HepG2 (cell line): ENCODE measurements at regions not wholly inside any gene's neighbourhood (a gene's known extent, or its start where the extent isn't known, plus 50 kb on each side); places are given as distances from the start of the nearest gene placed in this dataset.

ENCODE experiments used
- ATAC-seq: fragments of 200-7000 bp; cut with Tn5 transposase; 3 replicates; pipeline ENCODE4 v1.9.1; 2020; ENCODE audit warnings: mild to moderate bottlenecking, moderate library complexity
- BruUV-seq: library from RNA; stranded (reverse); fragments of 400-500 nt; replicated peaks from 2 replicates; lab custom pipeline; 2021; lab: Mats Ljungman, UMichigan
- CTCF ChIA-PET: fragments of 300-600 bp; formaldehyde crosslinking; extraction: SDS; loops from one replicate; lab custom pipeline; 2021; ENCODE audit warnings: low total read pairs, inconsistent platforms, low intra/inter-chr PET ratio; lab: Yijun Ruan, JAX
- POLR2A ChIA-PET: fragments of 350-600 bp; sonication (Branson Sonifier 250); formaldehyde crosslinking; loops from one replicate; lab custom pipeline; 2020; ENCODE audit warnings: antibody characterized with exemption, inconsistent platforms; lab: Yijun Ruan, JAX
- DNase-seq: peaks from one replicate; pipeline ENCODE4 v3.0.0-alpha.2; 2015; ENCODE audit warnings: low spot score
- FAIRE-seq: peaks from 3 replicates; lab custom pipeline; 2011; peaks lifted over from hg19 to GRCh38; lab: Jason Lieb, UNC
- H2AFZ ChIP-seq: one replicate; pipeline ENCODE4 v1.6.1; 2011; ENCODE audit warnings: low read length, inconsistent platforms
- H3K27ac ChIP-seq: fragments of 300-600 bp; 3 replicates; pipeline ENCODE4 v1.8.0; 2011; ENCODE audit warnings: mixed run types, mild to moderate bottlenecking, mixed read lengths, low read length, inconsistent platforms; ENCODE audit not compliant: insufficient read depth; ENCODE audit errors: extremely low read length
- H3K27me3 ChIP-seq, 2 experiments: fragments of 200-600 bp in 1 of 2; 2 replicates in 1 of 2; 3 replicates in 1 of 2; pipeline versions ENCODE4 v1.6.0 to v1.8.0; 2011; ENCODE audit warnings: low read length in 2 of 2, mild to moderate bottlenecking in 2 of 2, moderate library complexity in 2 of 2, inconsistent platforms in 1 of 2; ENCODE audit not compliant: insufficient read depth in 2 of 2, control insufficient read depth in 1 of 2
- H3K36me3 ChIP-seq, 2 experiments: fragments of 200-600 bp in 1 of 2; replicated peaks in 1 of 2; 2 replicates in 1 of 2; 3 replicates in 1 of 2; pipeline versions ENCODE4 v1.5.1 to v1.8.0; 2011; ENCODE audit warnings: low read length in 2 of 2, inconsistent platforms in 1 of 2; ENCODE audit not compliant: insufficient read depth in 2 of 2, control insufficient read depth in 1 of 2
- H3K4me1 ChIP-seq: 2 replicates; pipeline ENCODE4 v1.5.1; 2012; ENCODE audit warnings: low read length, inconsistent platforms; ENCODE audit not compliant: insufficient read depth
- H3K4me2 ChIP-seq: 2 replicates; pipeline ENCODE4 v1.6.0; 2011; ENCODE audit warnings: low read depth, low read length, inconsistent platforms
- H3K4me3 ChIP-seq, 3 experiments: fragments of 200-600 bp in 1 of 3; sonication (generic), shearing (Covaris generic) in 1 of 3; replicated peaks in 1 of 3; 2 replicates each; pipeline ENCODE4 v1.5.1; 2011 to 2016; ENCODE audit warnings: low read length in 3 of 3, inconsistent platforms in 2 of 3, low read depth in 2 of 3, mild to moderate bottlenecking in 2 of 3, control low read depth in 1 of 3, mixed read lengths in 1 of 3; ENCODE audit not compliant: insufficient read depth in 1 of 3
- H3K79me2 ChIP-seq: one replicate; pipeline ENCODE4 v1.6.1; 2011; ENCODE audit warnings: low read length, inconsistent platforms; ENCODE audit not compliant: insufficient read depth
- H3K9ac ChIP-seq: 2 replicates; pipeline ENCODE4 v1.6.0; 2011; ENCODE audit warnings: mild to moderate bottlenecking, low read depth, low read length, inconsistent platforms; ENCODE audit not compliant: insufficient read depth
- H3K9me3 ChIP-seq: 2 replicates; pipeline ENCODE4 v1.5.1; 2012; ENCODE audit warnings: mild to moderate bottlenecking, low read length
- H4K20me1 ChIP-seq: 2 replicates; pipeline ENCODE4 v1.6.0; 2011; ENCODE audit warnings: inconsistent platforms, mild to moderate bottlenecking, low read length, moderate library complexity; ENCODE audit not compliant: insufficient read depth
- ARNTL ChIP-seq: sonication (generic); formaldehyde crosslinking; IDR thresholded peaks from 2 replicates; pipeline ENCODE4 v1.4.0; 2020; ENCODE audit warnings: mild to moderate bottlenecking, missing genetic modification reagents
- FOSL2 ChIP-seq: sonication (generic); formaldehyde crosslinking; IDR thresholded peaks from 2 replicates; pipeline ENCODE4 v1.4.0; 2020; ENCODE audit warnings: missing genetic modification reagents
- HCFC1 ChIP-seq: fragments of 150-350 bp; IDR thresholded peaks from 2 replicates; pipeline ENCODE4 v1.6.1; 2014; ENCODE audit warnings: low read depth, low read length
- NFKBIZ ChIP-seq: IDR thresholded peaks from 2 replicates; pipeline ENCODE4 v1.6.1; 2018; ENCODE audit warnings: missing genetic modification reagents, missing compliant biosample characterization
- NR1H2 ChIP-seq: sonication (generic); formaldehyde crosslinking; IDR thresholded peaks from 2 replicates; pipeline ENCODE4 v1.8.1; 2022; ENCODE audit warnings: low read depth, missing genetic modification reagents, borderline replicate concordance
- NR2F2 ChIP-seq: IDR thresholded peaks from 2 replicates; pipeline ENCODE4 v1.6.1; 2012; ENCODE audit warnings: low read depth, inconsistent platforms, borderline replicate concordance
- RBFOX2 ChIP-seq: fragments of 200-400 bp; formaldehyde crosslinking; IDR thresholded peaks from 2 replicates; pipeline ENCODE4 v1.6.1; 2017; ENCODE audit warnings: low read depth, mild to moderate bottlenecking, low read length
- ZNF136 ChIP-seq: sonication (generic); formaldehyde crosslinking; IDR thresholded peaks from 2 replicates; pipeline ENCODE4 v1.8.1; 2022; ENCODE audit warnings: low read depth, mild to moderate bottlenecking, moderate library complexity, missing genetic modification reagents
- ZNF431 ChIP-seq: sonication (generic); formaldehyde crosslinking; IDR thresholded peaks from 2 replicates; pipeline ENCODE4 v1.9.0; 2022; ENCODE audit warnings: missing genetic modification reagents, low read depth, mild to moderate bottlenecking, borderline replicate concordance
- ZNF660 ChIP-seq: sonication (generic); formaldehyde crosslinking; IDR thresholded peaks from 2 replicates; pipeline ENCODE4 v1.5.1; 2020; ENCODE audit warnings: mild to moderate bottlenecking, low read depth, missing genetic modification reagents, borderline replicate concordance
- WGBS: methylation state at CpG from one replicate; pipeline ENCODE4 v1.1.6; 2017; ENCODE audit warnings: low lambda C conversion rate; 5-methylcytosine and 5-hydroxymethylcytosine counted together
- in situ Hi-C: cut with HindIII; loops from 2 replicates; pipeline ENCODE4 v1.10.0; 2017; ENCODE audit warnings: low pct_unique_long_range_greater_than_20kb; ENCODE audit not compliant: extremely low pct_ligation_motif_present
- intact Hi-C: fragments of 100-400 bp; cut with micrococcal nuclease; formaldehyde crosslinking; loops from one replicate; pipeline ENCODE4 v1.10.0; 2022; ENCODE audit not compliant: unreplicated experiment
- TF ChIP-seq, protein P1 (sequence below): sonication (generic); formaldehyde crosslinking; IDR thresholded peaks from 2 replicates; pipeline ENCODE4 v1.5.0; 2020; ENCODE audit warnings: missing genetic modification reagents, mild to moderate bottlenecking, borderline replicate concordance
- TF ChIP-seq, protein P2 (sequence below): IDR thresholded peaks from 2 replicates; pipeline ENCODE4 v1.6.1; 2016; ENCODE audit warnings: missing compliant biosample characterization, missing genetic modification reagents, borderline replicate concordance
- TF ChIP-seq, protein P3 (sequence below): sonication (generic); formaldehyde crosslinking; IDR thresholded peaks from 2 replicates; pipeline ENCODE4 v1.9.0; 2021; ENCODE audit warnings: missing genetic modification reagents, mild to moderate bottlenecking, borderline replicate concordance

DNA sequence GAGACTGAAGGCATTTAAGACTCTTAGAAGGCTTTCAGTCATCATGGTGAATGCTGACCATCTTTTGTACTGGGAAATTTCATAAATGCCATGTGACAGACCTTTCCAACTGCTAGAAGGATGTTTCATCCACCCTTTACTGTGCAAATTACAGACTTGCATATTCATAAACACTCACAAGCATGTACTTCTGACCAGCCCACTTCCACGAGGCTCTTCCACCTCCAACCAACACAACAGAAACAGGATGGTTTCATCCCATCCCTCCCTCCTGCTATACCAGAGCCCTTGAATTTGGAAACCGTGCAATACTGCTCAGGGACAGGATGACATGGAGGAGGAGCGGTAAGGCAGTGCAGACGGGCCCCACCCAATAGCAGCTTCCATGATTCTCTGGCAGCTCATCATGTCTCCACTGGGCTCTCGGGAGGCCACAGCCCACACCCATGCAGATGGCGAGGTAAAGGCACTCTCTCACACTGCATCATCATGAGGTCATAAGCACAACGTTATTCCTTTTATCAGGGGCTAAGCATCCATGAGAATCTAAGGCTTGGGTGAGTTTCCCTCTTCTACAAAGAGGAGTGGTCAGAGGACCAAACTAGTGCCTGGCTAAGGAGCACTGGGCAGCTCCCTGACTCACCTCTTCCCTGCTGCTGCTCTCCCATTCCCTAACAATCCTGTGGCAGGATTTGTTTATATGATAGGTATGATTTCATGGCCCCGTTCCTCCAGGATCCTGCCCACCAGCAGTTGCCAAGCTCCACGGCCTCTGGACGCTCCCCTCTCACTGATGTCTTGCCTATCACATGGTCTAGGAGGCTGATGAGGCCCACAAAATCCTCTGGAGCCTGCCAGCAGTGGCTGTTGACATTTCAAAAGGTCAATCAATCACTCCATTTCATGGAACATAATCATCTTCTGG lies 94.4 kb upstream of the FSTL4 start:
- POLR2A ChIA-PET = no interaction called here

DNA sequence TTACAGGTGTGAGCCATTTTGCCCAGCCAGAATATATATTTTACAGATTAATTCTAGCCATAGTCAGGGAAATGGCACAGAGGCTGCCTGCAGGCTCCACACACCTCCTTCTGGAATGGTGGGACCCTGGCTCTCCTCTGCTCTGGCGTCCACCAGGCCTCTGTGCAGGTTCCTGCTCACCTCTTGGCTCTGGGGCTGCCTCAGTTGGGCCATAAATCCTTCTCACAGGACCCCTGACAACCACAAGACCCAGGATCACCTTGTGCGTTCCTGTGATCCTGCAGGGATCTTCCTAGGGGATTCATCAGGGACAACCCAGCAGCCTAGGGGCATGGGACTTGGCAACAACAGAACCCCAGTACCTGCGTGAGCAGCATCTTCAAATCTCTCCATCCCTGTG lies 93.0 kb upstream of the FSTL4 start:
- intact Hi-C loops = no loop called here
- H3K27me3 ChIP-seq = peaks cover 1 to 4% of the 10 kb centered on the region in 2 experiments; a peak in 3 of 5 replicates
- 17% methylated on average over 2 of the region's 3 CpGs for WGBS
- H3K9ac ChIP-seq = no peak overlapping the region
- no peak overlapping the region for H3K27ac ChIP-seq
- H3K79me2 ChIP-seq = no peaks in the 10 kb centered on the region
- DNase-seq = no peak
- no peaks in the 10 kb centered on the region for H3K4me1 ChIP-seq
- H3K36me3 ChIP-seq = no peaks in the 10 kb centered on the region
- no peaks in the 10 kb centered on the region for H3K9me3 ChIP-seq
- ChIA-PET CTCF (no interaction called here), POLR2A (no interaction called here)
- in situ Hi-C loops = no loop called here
- H4K20me1 ChIP-seq = no peaks in the 10 kb centered on the region
- no TSS peak for BruUV-seq
- FAIRE-seq = no peak
- H3K4me3 ChIP-seq = no peak overlapping the region
- no peak for ATAC-seq
- no peak overlapping the region for H2AFZ ChIP-seq
- no peak overlapping the region for H3K4me2 ChIP-seq
- TF ChIP-seq, protein P1, sequence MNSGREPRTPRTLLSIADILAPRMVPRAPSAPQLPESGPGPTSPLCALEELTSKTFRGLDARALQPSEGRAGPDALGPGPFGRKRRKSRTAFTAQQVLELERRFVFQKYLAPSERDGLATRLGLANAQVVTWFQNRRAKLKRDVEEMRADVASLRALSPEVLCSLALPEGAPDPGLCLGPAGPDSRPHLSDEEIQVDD (CRISPR knock-in tag) = no peak
- TF ChIP-seq, protein P2, sequence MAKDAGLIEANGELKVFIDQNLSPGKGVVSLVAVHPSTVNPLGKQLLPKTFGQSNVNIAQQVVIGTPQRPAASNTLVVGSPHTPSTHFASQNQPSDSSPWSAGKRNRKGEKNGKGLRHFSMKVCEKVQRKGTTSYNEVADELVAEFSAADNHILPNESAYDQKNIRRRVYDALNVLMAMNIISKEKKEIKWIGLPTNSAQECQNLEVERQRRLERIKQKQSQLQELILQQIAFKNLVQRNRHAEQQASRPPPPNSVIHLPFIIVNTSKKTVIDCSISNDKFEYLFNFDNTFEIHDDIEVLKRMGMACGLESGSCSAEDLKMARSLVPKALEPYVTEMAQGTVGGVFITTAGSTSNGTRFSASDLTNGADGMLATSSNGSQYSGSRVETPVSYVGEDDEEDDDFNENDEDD (CRISPR knock-in tag) = no peak
- TF ChIP-seq ZNF431 = no peak
- TF ChIP-seq ZNF660 (CRISPR knock-in tag) = no peak
- no peak for TF ChIP-seq FOSL2 (CRISPR knock-in tag)
- TF ChIP-seq NR2F2 = no peak

More for the DNA sequence above, 94.4 kb upstream of the FSTL4 start:
- WGBS = 4% methylated on average over 9 of the region's 10 CpGs
- no peak for ATAC-seq
- no peaks in the 10 kb centered on the region for H3K9me3 ChIP-seq
- no peak for DNase-seq
- no peak overlapping the region for H3K4me3 ChIP-seq
- no TSS peak for BruUV-seq
- H3K79me2 ChIP-seq = no peaks in the 10 kb centered on the region
- H3K4me1 ChIP-seq = no peaks in the 10 kb centered on the region
- CTCF ChIA-PET = no interaction called here
- intact Hi-C loops (no loop called here), in situ Hi-C loops (no loop called here)
- H3K36me3 ChIP-seq = no peaks in the 10 kb centered on the region
- no peak overlapping the region for H3K4me2 ChIP-seq
- no peaks in the 10 kb centered on the region for H4K20me1 ChIP-seq
- no peak overlapping the region for H3K27ac ChIP-seq
- peaks cover 0 to 4% of the 10 kb centered on the region in 2 experiments; a peak in 2 of 5 replicates for H3K27me3 ChIP-seq
- no peak overlapping the region for H2AFZ ChIP-seq
- TF ChIP-seq NR1H2 = no peak
- TF ChIP-seq, protein P3, sequence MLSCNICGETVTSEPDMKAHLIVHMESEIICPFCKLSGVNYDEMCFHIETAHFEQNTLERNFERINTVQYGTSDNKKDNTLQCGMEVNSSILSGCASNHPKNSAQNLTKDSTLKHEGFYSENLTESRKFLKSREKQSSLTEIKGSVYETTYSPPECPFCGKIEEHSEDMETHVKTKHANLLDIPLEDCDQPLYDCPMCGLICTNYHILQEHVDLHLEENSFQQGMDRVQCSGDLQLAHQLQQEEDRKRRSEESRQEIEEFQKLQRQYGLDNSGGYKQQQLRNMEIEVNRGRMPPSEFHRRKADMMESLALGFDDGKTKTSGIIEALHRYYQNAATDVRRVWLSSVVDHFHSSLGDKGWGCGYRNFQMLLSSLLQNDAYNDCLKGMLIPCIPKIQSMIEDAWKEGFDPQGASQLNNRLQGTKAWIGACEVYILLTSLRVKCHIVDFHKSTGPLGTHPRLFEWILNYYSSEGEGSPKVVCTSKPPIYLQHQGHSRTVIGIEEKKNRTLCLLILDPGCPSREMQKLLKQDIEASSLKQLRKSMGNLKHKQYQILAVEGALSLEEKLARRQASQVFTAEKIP (CRISPR knock-in tag) = no peak
- no peak for TF ChIP-seq ARNTL (CRISPR knock-in tag)
- TF ChIP-seq HCFC1 = no peak
- TF ChIP-seq ZNF136 (CRISPR knock-in tag) = no peak
- TF ChIP-seq NFKBIZ (CRISPR knock-in tag) = no peak
- no peak for TF ChIP-seq RBFOX2
- FAIRE-seq = no peak
- no peak overlapping the region for H3K9ac ChIP-seq
